ENCODE measurements at regions not wholly inside any gene's neighbourhood (a gene's known extent, or its start where the extent isn't known, plus 50 kb on each side); places are given as distances from the start of the nearest gene placed in this dataset.

GRCh38 chr4:151576627-151577026 lies 167.7 kb downstream of the FHIP1A start:
- no peaks in the 10 kb centered on the region for H3K79me2 ChIP-seq (ENCODE audit: control insufficient read depth, low read length)
- H3K9me3 ChIP-seq (ENCODE audit: control insufficient read depth, insufficient read depth, low read length), result no peaks in the 10 kb centered on the region
- no peaks in the 10 kb centered on the region for H3K4me1 ChIP-seq (ENCODE audit: control insufficient read depth, low read length)
- H3K4me3 ChIP-seq (ENCODE audit: low read length), result no peak overlapping the region
- no peak overlapping the region for H3K27ac ChIP-seq (ENCODE audit: low read depth, low read length)
- TF ChIP-seq EZH2phosphoT487 (IDR thresholded peaks at IDR 0.05; ENCODE audit: borderline replicate concordance, low read length) (no peak), CTCF (IDR thresholded peaks at IDR 0.05; ENCODE audit: low read depth, low read length, poor library complexity, severe bottlenecking) (no peak)
- no peaks in the 10 kb centered on the region for H4K20me1 ChIP-seq (ENCODE audit: control insufficient read depth, insufficient read depth, low read depth, low read length)
- no peaks in the 10 kb centered on the region for H3K9me2 ChIP-seq (replicated peaks; ENCODE audit: control insufficient read depth, low read length)
- H3K27me3 ChIP-seq (ENCODE audit: control insufficient read depth, low read length), result peaks cover 3% of the 10 kb centered on the region; the same call in 1 of the 2 replicates
- H3K4me2 ChIP-seq (ENCODE audit: low read length), result no peak overlapping the region
- no peaks in the 10 kb centered on the region for H3F3A ChIP-seq (ENCODE audit: control insufficient read depth, insufficient read depth)
- no peaks in the 10 kb centered on the region for H3K36me3 ChIP-seq (ENCODE audit: control insufficient read depth, low read length)

GRCh38 chr4:151581570-151581969 lies 172.6 kb downstream of the FHIP1A start:
- Histone ChIP-seq H3K27me3 (ENCODE audit: control insufficient read depth, low read length) (no peaks in the 10 kb centered on the region; the same call in 1 of the 2 replicates), H3K9me3 (ENCODE audit: control insufficient read depth, insufficient read depth, low read length) (no peaks in the 10 kb centered on the region), H3K4me2 (ENCODE audit: low read length) (no peak overlapping the region), H3K4me3 (ENCODE audit: low read length) (no peak overlapping the region), H4K20me1 (ENCODE audit: control insufficient read depth, insufficient read depth, low read depth, low read length) (no peaks in the 10 kb centered on the region), H3K9me2 (replicated peaks; ENCODE audit: control insufficient read depth, low read length) (no peaks in the 10 kb centered on the region), H3F3A (ENCODE audit: control insufficient read depth, insufficient read depth) (no peaks in the 10 kb centered on the region), H3K79me2 (ENCODE audit: control insufficient read depth, low read length) (no peaks in the 10 kb centered on the region), H3K27ac (ENCODE audit: low read depth, low read length) (no peak overlapping the region), H3K36me3 (ENCODE audit: control insufficient read depth, low read length) (no peaks in the 10 kb centered on the region), H3K4me1 (ENCODE audit: control insufficient read depth, low read length) (no peaks in the 10 kb centered on the region)
- TF ChIP-seq EZH2phosphoT487 (IDR thresholded peaks at IDR 0.05; ENCODE audit: borderline replicate concordance, low read length) (no peak), CTCF (IDR thresholded peaks at IDR 0.05; ENCODE audit: low read depth, low read length, poor library complexity, severe bottlenecking) (no peak)

- no peaks in the 10 kb centered on the region for H4K20me1 ChIP-seq (ENCODE audit: control insufficient read depth, insufficient read depth, low read depth, low read length)
- no peaks in the 10 kb centered on the region; the same call in 1 of the 2 replicates for H3K27me3 ChIP-seq (ENCODE audit: control insufficient read depth, low read length)
- no peaks in the 10 kb centered on the region for H3K9me3 ChIP-seq (ENCODE audit: control insufficient read depth, insufficient read depth, low read length)
- no peaks in the 10 kb centered on the region for H3K36me3 ChIP-seq (ENCODE audit: control insufficient read depth, low read length)
- H3F3A ChIP-seq (ENCODE audit: control insufficient read depth, insufficient read depth), result no peaks in the 10 kb centered on the region
- no peak overlapping the region for H3K4me2 ChIP-seq (ENCODE audit: low read length)
- TF ChIP-seq EZH2phosphoT487 (IDR thresholded peaks at IDR 0.05; ENCODE audit: borderline replicate concordance, low read length), result no peak
- no peak for TF ChIP-seq CTCF (IDR thresholded peaks at IDR 0.05; ENCODE audit: low read depth, low read length, poor library complexity, severe bottlenecking)
- H3K4me1 ChIP-seq (ENCODE audit: control insufficient read depth, low read length), result no peaks in the 10 kb centered on the region
- H3K9me2 ChIP-seq (replicated peaks; ENCODE audit: control insufficient read depth, low read length), result no peaks in the 10 kb centered on the region
- H3K79me2 ChIP-seq (ENCODE audit: control insufficient read depth, low read length), result no peaks in the 10 kb centered on the region
- H3K27ac ChIP-seq (ENCODE audit: low read depth, low read length), result no peak overlapping the region
- H3K4me3 ChIP-seq (ENCODE audit: low read length), result no peak overlapping the region
Observed at GRCh38 chr4:151582098-151582497, 173.1 kb downstream of the FHIP1A start.
